A549 (cell line): ENCODE measurements at regions not wholly inside any gene's neighbourhood (a gene's known extent, or its start where the extent isn't known, plus 50 kb on each side); places are given as distances from the start of the nearest gene placed in this dataset.

Experiments
- CEBPB ChIP-seq, 2 experiments: fragments of >200 bp in 1 of 2; sonication (Bioruptor Twin) in 1 of 2; formaldehyde crosslinking in 1 of 2; IDR thresholded peaks; 2 replicates each; pipeline ENCODE4 v1.6.1; 2012 to 2016
- CTCF ChIP-seq: fragments of >200 bp; sonication (Bioruptor Twin); formaldehyde crosslinking; IDR thresholded peaks from 3 replicates; pipeline ENCODE4 v1.5.1; 2016
- FOSL2 ChIP-seq, 2 experiments: fragments of 450-650 bp in 1 of 2; fragments of >200 bp in 1 of 2; sonication (Bioruptor Twin) in 1 of 2; formaldehyde crosslinking; IDR thresholded peaks; 2 replicates each; pipeline versions ENCODE4 v1.5.0 to v1.6.1; 2016 to 2020; ENCODE audit warnings: mild to moderate bottlenecking in 1 of 2, moderate library complexity in 1 of 2
- PHF8 ChIP-seq: fragments of 200-600 bp; sonication (generic); IDR thresholded peaks from 2 replicates; pipeline ENCODE4 v1.6.1; 2016; ENCODE audit warnings: low read depth, mild to moderate bottlenecking, antibody characterized with exemption, moderate library complexity, borderline replicate concordance

DNA sequence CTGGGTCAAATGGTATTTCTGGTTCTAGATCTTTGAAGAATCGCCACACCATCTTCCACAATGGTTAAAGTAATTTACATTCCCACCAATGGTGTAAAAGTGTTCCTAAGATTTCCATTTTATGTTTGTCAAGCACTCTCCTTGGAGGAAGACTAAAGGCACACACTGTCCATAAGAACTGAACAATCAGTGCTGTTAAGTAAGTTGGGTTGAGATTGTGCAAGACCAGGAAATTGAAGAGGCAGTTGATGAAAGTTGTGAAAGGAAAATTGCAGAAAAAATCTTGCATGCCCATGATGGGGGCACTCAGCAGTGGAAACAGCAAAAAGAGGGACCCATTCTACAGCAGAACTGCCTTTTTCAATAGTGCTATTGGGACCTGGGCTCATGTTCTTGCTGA, 323.6 kb downstream of the DLEU7 start:
- no peak for TF ChIP-seq CTCF
- no peak for TF ChIP-seq PHF8
- TF ChIP-seq CEBPB (IDR thresholded peaks at IDR 0.05): 0 out of 4 replicates have a peak, but pooled peaks of 1 of the 2 experiments have one; percentile 4
- TF ChIP-seq FOSL2 (IDR thresholded peaks at IDR 0.05): no peak
- no peak for TF ChIP-seq FOSL2 (CRISPR knock-in tag; IDR thresholded peaks at IDR 0.05)
